NCI-H748 (cell line): ENCODE measurements at regions not wholly inside any gene's neighbourhood (a gene's known extent, or its start where the extent isn't known, plus 50 kb on each side); places are given as distances from the start of the nearest gene placed in this dataset.
"Not testable (repeated sequence)": the region's sequence is repeated elsewhere in the genome, so short reads cannot be mapped to it uniquely, and the experiment has no call there.

Experiments
- DNase-seq: peaks from one replicate; lab custom pipeline; 2025; ENCODE audit not compliant: unreplicated experiment; lab: John Stamatoyannopoulos, UW

DNA sequence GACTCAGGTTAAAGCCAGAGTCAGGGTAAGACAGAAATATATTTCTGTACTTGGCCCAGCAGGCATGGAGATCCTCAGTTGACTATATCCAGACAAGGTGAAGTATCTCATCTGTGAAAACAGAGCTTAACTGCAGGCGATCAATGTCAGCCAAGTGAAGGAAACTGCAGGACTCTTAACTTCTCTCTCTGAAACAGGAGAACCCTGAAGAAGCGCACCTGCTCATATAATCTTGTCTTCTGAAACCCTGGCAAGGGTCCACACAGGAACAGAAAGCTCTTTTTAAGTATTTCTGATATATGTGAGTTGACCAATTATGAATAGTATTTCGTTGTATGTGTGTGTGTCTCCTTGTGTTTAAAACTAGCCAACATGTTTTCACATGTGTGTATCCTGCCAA lies 504.8 kb upstream of the SLITRK5 start:
- no peak for DNase-seq

DNA sequence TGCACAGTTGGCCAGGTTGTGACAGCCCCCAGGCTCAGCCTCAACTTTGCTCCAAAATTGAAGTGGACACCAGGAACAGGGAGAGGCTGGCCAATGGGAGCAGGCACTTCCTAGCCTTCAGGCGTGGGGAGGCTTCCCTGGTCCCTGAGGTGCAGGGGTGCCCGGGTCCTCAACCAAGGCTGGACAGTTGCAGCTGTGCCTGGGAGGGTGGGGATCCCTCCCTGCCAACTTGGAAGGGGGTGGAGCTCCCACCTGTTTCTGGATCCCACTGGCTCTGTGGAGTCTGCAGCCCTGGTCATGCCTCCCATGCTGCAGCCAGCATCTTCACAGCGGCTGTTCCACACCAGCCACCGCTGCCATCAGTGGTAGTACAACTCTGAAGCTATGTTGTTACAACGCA lies 502.8 kb upstream of the SLITRK5 start:
- DNase-seq, result no peak

DNA sequence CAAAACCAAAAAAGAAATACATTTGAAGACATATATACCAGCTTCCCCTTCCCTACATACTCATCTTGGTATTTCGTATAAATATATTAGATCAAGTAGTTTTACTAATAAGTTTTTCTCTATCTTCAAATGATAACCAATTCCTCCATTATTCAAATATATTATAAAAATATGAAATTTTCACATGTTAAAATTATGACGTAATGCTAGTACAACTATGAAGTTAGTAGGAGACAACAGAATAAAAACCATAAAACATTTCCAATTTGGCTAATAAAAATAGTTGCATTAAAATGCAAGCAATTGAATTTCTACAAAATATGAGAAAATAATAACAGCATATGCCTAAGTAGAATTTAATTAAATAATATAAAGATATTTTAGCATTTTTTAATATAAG lies 501.8 kb upstream of the SLITRK5 start:
- no peak for DNase-seq

DNA sequence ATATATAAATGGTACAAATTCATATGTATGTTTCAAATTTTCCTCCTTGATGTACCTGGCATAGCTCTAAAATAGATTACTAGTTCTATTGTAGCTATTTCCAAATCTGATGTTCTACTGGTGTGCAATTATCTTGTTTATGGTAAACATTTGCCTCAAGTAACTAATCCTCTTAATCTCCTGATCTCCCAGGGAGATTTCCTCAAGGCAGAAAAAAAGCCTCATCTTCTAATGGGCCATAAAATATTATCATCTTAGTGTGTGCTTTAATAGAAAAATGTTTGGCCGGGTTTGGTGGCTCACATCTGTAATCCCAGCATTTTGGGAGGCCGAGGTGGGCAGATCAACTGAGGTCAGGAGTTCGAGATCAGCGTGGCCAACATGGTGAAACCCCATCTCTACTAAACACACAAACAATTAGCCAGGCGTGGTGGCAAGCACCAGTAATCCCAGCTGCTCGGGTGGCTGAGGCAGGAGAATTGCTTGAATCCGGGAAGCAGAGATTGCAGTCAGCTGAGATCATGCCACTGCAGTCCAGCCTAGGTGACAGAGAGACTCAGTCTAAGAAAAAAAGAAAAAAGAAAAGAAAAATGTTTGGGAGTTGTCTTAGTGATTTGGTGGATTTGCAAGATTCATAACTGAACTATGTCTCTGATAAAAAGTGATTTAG lies 498.9 kb upstream of the SLITRK5 start:
- DNase-seq, result no peak

DNA sequence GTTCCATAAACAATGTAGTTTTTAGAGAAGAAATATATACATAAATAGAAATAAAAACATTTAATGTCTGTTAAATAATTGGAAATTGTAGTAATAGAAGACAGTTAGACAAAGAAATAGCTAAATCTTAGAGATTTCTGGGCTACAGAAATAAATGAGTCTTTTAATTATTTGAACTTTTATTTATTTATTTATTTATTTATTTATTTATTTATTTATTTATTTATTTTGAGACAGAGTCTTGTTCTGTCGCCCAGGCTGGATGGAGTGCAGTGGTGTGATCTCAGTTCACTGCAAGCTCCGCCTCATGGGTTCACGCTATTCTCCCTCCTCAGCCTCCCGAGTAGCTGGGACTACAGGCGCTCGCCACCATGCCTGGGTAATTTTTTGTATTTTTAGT lies 486.0 kb upstream of the SLITRK5 start:
- not testable (repeated sequence) for DNase-seq

DNA sequence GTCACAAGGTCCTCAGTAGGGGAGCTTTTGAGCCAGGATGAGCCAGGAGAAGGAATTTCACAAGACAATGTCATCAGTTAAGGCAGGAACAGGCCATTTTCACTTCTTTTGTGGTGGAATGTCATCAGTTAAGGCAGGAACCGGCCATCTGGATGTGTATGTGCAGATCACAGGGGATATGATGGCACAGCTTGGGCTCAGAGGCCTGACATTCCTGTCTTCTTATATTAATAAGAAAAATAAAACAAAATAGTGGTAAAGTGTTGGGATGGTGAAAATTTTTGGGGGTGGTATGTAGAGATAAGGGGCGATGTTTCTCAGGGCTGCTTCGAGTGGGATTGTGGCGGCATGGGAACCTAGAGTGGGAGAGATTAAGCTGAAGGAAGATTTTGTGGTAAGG lies 484.5 kb upstream of the SLITRK5 start:
- not testable (repeated sequence) for DNase-seq

DNA sequence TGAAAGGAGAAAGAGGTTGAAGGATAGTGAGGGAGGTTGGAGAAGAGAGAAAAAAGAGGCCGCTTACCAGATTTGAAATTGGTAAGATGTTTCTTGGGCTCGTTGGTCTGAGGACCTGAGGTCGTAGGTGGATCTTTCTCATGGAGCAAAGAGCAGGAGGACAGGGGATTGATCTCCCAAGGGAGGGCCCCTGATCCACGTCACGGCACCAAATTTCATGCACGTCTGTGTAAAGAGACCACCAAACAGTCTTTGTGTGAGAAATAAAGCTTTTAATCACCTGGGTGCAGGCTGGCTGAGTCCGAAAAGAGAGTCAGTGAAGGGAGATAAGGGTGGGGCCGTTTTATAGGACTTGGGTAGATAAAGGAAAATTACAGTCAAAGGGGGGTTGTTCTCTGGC lies 479.7 kb upstream of the SLITRK5 start:
- not testable (repeated sequence) for DNase-seq

DNA sequence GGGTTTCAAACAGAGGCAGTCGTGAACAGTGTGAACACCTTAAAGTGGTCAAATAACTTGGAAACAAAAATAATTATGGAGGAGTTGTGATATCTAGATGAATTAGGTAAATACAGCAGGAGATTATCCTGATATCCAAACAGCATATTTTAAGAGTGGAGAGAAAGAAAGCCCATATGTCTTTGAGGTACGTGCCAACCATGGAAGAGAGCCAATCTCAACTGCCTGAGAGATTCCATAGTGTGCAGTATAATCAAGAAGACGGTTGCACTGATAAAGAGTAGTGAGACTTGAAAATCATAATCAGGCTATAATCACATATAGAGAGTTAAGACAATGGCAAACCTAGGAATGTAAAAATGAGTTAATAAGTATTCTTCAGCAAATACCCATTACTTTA lies 472.8 kb upstream of the SLITRK5 start:
- DNase-seq, result no peak

DNA sequence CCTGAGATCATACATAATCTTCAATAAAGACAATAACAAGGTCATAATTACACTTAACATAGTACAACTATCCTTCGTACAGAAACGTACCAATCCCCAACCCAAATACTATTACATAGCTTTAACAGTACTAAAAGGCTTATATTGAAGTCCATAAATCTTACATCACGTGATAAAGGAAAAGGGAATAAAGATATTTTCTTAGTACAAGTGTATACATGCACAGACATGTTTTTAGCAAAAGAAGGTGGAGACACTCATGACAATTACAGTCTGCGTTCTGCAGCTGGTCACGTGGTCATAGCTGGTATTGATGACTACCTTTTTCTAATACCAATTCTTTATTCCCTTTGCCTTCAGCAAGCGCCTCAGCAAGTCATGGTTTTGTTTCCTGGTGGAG lies 464.5 kb upstream of the SLITRK5 start:
- DNase-seq, result no peak

DNA sequence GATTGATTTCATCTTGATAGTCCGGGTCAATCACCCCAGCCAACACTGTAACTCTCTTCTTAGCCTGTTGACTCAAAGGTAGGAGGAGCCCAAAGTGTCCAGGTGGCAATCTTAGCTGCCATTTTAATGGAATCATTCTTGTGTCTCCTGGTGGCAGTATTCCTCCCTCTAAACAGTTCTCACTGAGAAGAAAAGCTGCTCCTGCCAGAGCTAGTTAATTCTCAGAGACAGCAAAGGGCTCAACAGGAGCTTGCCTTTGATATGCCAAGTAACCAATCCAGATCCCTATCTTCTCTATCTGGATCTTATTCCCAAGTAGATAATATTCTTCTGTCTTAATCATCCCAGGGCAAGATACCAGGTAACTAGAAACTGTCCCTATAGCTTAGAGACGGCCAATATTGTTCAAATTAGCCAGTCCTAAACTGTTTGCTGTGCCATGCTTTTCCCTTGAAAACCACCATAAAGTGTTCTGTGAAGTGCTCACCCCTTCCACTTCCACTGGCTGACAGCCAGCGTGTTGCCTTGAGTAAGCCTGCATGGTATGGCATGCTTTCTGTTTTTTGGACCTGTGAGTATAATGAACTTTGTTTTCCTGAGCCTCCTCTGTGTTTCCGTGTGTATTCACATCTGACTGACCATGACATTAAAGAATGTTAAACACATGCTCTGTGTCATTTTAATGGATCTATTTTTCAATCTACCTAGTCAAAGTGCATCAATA lies 463.7 kb upstream of the SLITRK5 start:
- peak; percentile 13 for DNase-seq

DNA sequence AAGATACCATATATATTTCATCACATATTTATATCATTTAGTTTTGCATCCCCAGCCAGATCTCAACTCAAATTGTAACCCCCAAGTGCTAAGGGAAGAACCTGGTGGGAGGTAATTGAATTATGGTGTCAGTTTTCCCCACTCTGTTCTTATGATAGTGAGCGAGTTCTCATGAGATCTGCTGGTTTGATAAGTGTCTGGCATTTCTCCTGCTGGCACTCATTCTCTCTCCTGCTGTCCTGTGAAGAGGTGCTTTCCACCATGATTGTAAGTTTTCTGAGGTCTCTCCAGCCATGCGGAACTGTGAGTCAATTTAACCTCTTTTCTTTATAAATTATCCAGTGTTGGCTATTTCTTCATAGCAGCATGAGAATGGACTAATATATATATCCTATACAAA lies 462.5 kb upstream of the SLITRK5 start:
- DNase-seq, result no peak

DNA sequence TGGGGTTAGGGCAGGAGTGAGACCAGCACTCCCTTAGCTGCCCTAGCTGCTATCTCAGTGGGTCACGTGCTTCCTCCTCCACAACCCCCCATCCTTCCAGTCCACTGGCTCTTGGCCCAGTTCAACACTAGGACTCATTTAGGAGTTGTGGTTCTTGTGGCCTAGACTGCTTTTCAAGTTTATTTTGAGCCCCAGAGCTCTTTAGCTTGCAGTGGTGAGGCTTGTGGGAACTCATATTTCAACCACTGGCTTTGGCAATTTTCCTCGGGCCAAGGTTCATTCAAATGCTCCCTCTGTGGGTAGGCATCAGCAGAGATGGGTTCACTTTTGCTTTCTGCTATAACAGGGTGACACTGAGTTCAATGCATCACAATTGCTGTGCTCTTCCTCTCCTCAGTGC lies 436.2 kb upstream of the SLITRK5 start:
- no peak for DNase-seq

DNA sequence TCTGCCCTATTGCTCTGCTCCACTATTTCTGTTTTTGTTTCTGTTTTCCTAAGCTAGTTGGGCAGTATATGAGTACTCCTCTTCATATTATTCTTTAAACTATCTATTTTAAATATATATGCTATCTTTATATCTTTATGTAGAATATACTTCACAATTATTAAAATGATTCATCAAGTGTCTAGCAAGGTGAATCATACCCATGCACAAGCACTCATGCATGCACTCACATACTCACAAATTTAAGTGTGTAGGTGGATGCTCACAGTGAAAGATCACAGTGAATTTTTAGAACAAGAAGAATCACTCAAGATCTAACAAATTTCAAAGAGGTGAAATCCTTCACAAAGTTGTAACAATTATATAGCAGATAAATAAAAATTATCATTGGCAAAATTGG lies 435.6 kb upstream of the SLITRK5 start:
- no peak for DNase-seq

DNA sequence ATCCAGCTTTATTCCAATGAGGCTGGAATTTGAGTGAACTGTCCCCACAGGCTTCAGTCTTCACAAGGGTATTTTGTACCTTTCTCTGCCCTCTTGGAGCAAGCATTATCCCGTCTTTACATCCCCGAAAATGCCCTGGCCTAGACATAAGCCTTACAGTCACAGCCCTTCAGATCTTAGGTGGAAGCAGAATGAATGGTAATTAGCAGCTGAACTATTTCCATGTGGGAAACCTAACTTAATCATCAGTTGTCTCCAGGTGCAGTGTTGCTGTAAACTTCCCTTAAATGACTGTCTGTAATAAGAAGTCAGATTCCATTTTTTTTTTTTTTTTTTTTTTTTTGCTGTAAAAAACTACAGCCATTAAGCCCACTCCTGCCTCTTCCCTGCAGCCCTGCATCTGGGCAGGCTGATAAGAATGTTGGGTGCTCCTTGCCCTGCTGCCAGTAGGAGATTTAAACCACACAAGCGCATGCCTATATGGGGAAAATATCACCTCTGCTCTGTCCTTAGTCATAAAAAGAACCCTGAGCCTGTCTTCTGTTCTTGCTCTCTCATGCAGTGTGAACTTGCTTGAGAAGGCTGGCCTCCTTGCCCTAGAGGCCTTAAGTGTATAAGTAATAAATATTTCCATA lies 426.8 kb upstream of the SLITRK5 start:
- no peak for DNase-seq

DNA sequence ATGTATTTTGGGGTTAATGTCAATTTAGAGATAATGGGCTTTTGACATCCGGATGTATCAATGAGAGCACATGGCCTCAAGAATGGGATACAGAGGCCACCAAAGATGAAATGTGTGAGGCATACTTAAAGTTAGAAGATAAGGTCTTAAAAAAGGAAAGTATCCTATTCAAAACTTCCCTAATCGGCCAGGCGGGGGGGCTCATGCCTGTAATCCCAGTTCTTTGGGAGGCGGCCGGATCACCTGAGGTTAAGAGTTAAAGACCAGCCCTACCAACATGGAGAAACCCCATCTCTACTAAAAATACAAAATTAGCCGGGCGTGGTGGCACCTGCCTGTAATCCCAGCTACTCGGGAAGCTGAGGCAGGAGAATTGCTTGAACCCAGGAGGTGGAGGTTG lies 421.3 kb upstream of the SLITRK5 start:
- DNase-seq, result not testable (repeated sequence)

DNA sequence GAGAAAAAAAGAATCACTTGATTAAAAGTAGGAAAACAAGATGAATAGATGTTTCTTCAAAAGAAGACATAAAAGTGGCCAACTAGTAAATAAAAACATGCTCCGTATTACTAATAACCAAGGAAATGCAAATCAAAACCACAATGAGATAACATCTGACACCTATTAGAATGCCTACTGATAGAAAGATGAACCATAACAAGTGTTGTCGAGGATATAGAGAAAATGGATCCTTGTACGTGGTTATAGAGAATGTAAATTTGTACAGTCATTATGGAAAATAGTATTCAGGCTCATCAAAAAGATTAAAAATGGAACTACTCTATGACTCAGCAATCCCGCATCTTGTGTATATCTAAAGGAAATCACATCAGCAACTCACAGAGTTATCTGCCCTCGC lies 415.8 kb upstream of the SLITRK5 start:
- DNase-seq, result no peak

DNA sequence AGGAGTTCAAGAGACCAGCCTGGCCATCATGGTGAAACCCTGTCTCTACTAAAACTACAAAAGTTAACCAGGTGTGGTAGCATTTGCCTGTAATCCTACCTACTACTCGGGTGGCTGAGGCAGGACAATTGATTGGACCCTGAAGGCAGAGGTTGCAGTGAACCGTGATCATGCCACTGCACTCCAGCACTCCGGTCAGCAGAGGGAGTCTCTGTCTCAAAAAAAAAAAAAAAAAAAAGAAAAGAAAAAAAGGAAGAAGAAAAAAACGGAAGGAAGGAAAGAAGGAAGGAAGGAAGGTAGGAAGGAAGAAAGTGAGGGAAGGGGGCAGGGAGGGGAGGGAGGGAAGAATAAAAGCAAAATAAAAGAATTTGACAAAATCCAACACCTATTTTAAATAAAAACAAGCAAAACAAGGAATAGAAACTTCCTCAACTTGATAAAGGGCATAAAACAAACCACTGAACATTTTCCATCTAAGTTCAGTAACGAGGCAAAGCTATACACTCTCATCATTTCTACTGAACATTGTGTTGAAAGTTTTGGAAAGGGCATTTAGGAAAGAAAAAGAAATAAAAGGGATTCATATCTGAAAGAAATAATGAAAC lies 411.6 kb upstream of the SLITRK5 start:
- DNase-seq, result peak; percentile 29

DNA sequence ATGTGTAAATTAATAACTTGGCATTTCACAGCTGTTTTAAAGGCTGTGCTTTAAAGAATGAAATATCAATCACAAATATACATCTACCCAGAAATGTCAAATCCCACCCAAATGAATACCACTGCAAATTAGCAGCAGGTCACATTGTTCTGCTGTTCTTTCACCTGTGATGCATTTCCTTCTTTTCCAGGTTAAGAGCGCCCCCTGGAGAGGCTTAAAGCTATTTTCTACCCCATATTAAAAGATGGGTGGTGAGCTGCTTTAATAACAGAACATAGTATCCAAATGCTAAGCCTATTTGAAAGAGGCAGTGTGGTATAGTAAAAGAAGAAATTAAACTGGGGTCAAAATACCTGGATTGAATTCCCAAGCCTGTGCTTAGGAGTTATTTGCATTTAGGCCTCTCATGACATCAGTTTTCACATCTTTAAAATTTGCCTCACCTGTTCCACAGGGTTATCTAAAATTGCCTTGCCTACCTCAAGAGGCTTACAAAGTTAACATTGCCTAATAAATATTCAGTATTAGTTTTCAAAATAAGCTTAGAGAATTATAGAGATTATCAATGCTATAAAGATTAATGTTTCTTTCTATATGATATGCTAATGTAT lies 396.9 kb upstream of the SLITRK5 start:
- peak; percentile 78 for DNase-seq

DNA sequence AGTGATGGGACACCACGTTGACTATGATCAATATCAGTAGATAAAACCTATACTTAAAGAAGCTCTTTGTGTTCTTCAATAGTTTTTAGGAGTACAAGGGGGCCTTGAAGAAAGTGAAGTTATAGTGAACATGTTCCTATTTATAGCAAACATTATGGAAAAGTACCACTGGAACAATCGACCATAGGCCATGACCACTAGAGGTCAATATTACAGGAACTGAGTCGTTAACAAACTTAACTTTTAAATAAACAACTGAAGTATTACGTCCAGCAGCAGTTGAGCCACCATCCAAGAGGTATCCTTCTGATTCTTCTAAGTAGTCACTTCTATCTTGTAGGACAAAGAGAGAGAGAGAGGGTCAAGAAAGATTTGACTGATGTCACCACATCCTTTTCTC lies 391.0 kb upstream of the SLITRK5 start:
- DNase-seq, result no peak

DNA sequence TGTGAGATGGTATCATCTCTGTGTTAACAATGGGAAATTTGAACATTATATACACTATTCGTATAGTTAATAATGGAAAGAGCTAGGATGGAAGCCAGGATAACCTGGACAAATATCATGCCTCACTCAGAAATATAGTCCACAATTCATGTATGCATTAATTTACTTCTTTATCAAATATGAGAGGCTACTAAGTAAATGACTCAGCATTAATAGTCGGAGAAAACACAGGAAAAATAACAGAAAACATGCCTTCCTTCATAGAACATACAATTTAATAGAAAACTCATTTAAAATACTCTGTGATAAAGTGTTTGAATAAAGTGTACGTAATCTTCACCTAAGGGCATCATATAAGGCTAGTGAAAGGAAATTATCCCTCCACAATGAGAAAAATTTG lies 383.4 kb upstream of the SLITRK5 start:
- no peak for DNase-seq

DNA sequence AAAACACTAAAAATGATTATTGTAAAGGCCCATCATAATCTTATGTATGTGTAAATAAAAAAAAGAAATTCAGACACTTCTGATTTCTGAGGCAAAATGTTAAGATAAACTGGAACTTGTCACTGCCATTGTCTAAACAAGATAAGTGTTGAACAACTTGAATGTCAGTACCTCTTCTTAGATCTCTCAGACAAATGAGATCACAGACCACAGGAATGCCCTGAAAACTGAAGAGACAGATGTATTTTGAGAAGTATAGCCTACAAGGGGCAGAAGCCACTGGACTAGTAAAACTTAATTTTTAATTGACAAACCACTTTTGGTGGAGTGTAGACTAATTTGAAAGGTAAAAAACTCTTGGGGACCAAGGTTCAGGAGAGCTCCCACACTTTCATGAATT lies 375.5 kb upstream of the SLITRK5 start:
- DNase-seq, result no peak

DNA sequence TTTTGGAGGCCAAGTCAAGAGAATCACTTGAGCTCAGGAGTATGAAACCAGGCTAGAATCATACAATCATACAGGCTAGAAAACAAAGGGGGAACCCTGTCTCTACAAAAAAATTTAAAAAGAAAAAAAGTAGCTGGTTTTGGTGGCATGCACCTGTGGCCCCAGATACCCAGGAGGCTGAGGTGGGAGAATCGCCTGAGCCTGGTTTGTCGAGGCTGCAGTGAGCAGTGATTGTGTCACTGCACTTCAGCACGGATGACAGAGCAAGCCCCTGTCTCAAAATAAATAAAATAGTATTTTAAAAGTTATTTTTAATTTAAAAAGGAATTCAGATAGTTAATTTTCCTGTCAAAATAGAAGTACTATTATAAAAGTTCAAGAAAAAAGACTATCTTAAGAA lies 369.1 kb upstream of the SLITRK5 start:
- DNase-seq, result no peak
